GM13976 (cell line): ENCODE measurements at regions not wholly inside any gene's neighbourhood (a gene's known extent, or its start where the extent isn't known, plus 50 kb on each side); places are given as distances from the start of the nearest gene placed in this dataset.

Source experiments
- DNase-seq: peaks from one replicate; pipeline ENCODE4 v3.0.0; 2012; ENCODE audit warnings: low spot score
- CTCF ChIP-seq: IDR thresholded peaks from 2 replicates; pipeline ENCODE4 v1.5.1; 2012; ENCODE audit warnings: borderline replicate concordance, mild to moderate bottlenecking; ENCODE audit not compliant: insufficient read depth; ENCODE audit errors: extremely low read depth, missing control alignments, control extremely low read depth
- in situ Hi-C: fragments of 300-500 bp; cut with MboI; formaldehyde crosslinking; loops from one replicate; pipeline ENCODE4 v1.12.0; 2022; ENCODE audit warnings: low sequenced_read_pairs, mixed read lengths, inconsistent platforms; ENCODE audit not compliant: unreplicated experiment

- DNase-seq = no peak
- in situ Hi-C loops = no loop called here
- no peak for TF ChIP-seq CTCF
Observed at GRCh38 chr22:48612077-48612995, 1215.3 kb downstream of the BRD1 start.

- DNase-seq = no peak
- TF ChIP-seq CTCF = no peak
- in situ Hi-C loops = no loop called here
Observed at GRCh38 chr22:48609279-48609865, 1218.3 kb downstream of the BRD1 start.

GRCh38 chr22:48607901-48608662 is 1219.6 kb downstream of the BRD1 start:
- no peak for TF ChIP-seq CTCF
- in situ Hi-C loops = no loop called here

GRCh38 chr22:48606684-48607307 is 1220.9 kb downstream of the BRD1 start:
- in situ Hi-C loops = no loop called here
- TF ChIP-seq CTCF = no peak
- no peak for DNase-seq

More at GRCh38 chr22:48607901-48608662, 1219.6 kb downstream of the BRD1 start:
- no peak for DNase-seq

- in situ Hi-C loops = no loop called here
- no peak for DNase-seq
- no peak for TF ChIP-seq CTCF
Observed at GRCh38 chr22:48605856-48606481, 1221.7 kb downstream of the BRD1 start.
